ENCODE measurements at regions not wholly inside any gene's neighbourhood (a gene's known extent, or its start where the extent isn't known, plus 50 kb on each side); places are given as distances from the start of the nearest gene placed in this dataset.

DNA sequence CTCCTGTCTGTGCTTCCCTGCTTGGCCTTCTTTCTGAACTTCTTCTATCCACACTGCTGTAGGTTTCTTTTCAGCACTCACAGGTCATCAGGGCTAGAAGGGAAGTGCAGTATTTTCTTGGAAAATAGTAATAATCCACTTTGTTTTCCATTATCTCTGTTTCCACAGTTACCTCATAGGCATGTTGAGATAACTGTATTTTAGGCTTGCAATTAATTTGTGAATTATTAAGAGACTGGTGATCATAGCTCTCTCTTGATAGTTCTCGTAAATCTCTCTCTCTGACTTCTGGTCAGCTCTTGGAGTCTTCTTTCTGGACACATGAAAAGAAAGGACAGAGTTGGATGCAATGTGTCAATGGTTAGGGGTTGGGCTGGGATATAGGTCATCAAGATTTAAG, 243.6 kb upstream of the IGFBP3 start:
- no peaks in the 10 kb centered on the region for H3K9me3 ChIP-seq (ENCODE audit: control insufficient read depth in 4 of 4, low read length in 3 of 4)
- H3K27ac ChIP-seq (ENCODE audit: low read depth in 1 of 2, low read length in 2 of 2), result no peak overlapping the region
- no peak for DNase-seq (ENCODE audit: low spot score)
- H3K4me1 ChIP-seq (ENCODE audit: control insufficient read depth in 4 of 4, insufficient read depth in 4 of 4, low read length in 3 of 4), result peaks cover 0 to 5% (median 0%) of the 10 kb centered on the region in 4 donors
- TF ChIP-seq, protein P1, sequence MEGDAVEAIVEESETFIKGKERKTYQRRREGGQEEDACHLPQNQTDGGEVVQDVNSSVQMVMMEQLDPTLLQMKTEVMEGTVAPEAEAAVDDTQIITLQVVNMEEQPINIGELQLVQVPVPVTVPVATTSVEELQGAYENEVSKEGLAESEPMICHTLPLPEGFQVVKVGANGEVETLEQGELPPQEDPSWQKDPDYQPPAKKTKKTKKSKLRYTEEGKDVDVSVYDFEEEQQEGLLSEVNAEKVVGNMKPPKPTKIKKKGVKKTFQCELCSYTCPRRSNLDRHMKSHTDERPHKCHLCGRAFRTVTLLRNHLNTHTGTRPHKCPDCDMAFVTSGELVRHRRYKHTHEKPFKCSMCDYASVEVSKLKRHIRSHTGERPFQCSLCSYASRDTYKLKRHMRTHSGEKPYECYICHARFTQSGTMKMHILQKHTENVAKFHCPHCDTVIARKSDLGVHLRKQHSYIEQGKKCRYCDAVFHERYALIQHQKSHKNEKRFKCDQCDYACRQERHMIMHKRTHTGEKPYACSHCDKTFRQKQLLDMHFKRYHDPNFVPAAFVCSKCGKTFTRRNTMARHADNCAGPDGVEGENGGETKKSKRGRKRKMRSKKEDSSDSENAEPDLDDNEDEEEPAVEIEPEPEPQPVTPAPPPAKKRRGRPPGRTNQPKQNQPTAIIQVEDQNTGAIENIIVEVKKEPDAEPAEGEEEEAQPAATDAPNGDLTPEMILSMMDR (IDR thresholded peaks at IDR 0.05; ENCODE audit: low read depth, low read length, missing input control), result no peak
- TF ChIP-seq FOXA2 (IDR thresholded peaks at IDR 0.05) (no peak), RAD21 (IDR thresholded peaks at IDR 0.05) (no peak), YY1 (IDR thresholded peaks at IDR 0.05) (no peak), SP1 (IDR thresholded peaks at IDR 0.05) (no peak), NR2F2 (IDR thresholded peaks at IDR 0.05) (no peak), JUND (IDR thresholded peaks at IDR 0.05) (no peak)
- TF ChIP-seq, protein P2, sequence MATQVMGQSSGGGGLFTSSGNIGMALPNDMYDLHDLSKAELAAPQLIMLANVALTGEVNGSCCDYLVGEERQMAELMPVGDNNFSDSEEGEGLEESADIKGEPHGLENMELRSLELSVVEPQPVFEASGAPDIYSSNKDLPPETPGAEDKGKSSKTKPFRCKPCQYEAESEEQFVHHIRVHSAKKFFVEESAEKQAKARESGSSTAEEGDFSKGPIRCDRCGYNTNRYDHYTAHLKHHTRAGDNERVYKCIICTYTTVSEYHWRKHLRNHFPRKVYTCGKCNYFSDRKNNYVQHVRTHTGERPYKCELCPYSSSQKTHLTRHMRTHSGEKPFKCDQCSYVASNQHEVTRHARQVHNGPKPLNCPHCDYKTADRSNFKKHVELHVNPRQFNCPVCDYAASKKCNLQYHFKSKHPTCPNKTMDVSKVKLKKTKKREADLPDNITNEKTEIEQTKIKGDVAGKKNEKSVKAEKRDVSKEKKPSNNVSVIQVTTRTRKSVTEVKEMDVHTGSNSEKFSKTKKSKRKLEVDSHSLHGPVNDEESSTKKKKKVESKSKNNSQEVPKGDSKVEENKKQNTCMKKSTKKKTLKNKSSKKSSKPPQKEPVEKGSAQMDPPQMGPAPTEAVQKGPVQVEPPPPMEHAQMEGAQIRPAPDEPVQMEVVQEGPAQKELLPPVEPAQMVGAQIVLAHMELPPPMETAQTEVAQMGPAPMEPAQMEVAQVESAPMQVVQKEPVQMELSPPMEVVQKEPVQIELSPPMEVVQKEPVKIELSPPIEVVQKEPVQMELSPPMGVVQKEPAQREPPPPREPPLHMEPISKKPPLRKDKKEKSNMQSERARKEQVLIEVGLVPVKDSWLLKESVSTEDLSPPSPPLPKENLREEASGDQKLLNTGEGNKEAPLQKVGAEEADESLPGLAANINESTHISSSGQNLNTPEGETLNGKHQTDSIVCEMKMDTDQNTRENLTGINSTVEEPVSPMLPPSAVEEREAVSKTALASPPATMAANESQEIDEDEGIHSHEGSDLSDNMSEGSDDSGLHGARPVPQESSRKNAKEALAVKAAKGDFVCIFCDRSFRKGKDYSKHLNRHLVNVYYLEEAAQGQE (IDR thresholded peaks at IDR 0.05), result no peak
- TF ChIP-seq, protein P3, sequence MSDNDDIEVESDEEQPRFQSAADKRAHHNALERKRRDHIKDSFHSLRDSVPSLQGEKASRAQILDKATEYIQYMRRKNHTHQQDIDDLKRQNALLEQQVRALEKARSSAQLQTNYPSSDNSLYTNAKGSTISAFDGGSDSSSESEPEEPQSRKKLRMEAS (IDR thresholded peaks at IDR 0.05), result no peak
- TF ChIP-seq, protein P4, sequence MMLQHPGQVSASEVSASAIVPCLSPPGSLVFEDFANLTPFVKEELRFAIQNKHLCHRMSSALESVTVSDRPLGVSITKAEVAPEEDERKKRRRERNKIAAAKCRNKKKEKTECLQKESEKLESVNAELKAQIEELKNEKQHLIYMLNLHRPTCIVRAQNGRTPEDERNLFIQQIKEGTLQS (IDR thresholded peaks at IDR 0.05), result no peak
- 82% methylated on average over 1 of the region's 1 CpG for WGBS
- H3K27me3 ChIP-seq (ENCODE audit: control insufficient read depth in 4 of 4, insufficient read depth in 4 of 4, low read length in 3 of 4), result no peaks in the 10 kb centered on the region
- no peak overlapping the region for H3K9ac ChIP-seq (ENCODE audit: low read depth in 1 of 2, low read length in 2 of 2)
- no peak overlapping the region for H3K4me3 ChIP-seq (ENCODE audit: low read depth in 1 of 3, low read length in 3 of 3)
- no peaks in the 10 kb centered on the region for H3K36me3 ChIP-seq (ENCODE audit: control insufficient read depth in 4 of 4, insufficient read depth in 3 of 4, low read depth in 1 of 4, low read length in 3 of 4)

DNA sequence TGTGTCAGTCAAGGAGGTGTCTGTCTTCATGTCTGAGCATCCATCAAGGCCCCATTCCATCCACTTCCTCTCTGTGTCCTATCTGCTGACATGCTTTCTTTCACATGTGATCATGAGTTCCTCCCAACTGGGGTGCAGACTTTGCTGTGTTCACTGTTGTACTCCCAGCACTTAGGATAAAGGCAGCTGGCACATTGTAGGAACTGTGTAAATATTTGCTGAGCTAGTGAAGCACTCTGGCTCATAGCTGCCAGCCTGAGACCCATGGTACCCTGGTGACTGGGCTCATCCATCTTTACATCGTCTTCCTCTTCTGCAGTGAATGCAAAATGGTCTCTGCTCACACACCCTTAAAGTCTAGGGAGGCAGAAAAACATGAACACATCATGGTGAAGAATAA, 242.2 kb upstream of the IGFBP3 start:
- 91% methylated on average over 1 of the region's 1 CpG for WGBS
- no peak for DNase-seq (ENCODE audit: low spot score)
- no peaks in the 10 kb centered on the region for H3K9me3 ChIP-seq (ENCODE audit: control insufficient read depth in 4 of 4, low read length in 3 of 4)
- TF ChIP-seq YY1 (IDR thresholded peaks at IDR 0.05) (no peak), FOXA2 (IDR thresholded peaks at IDR 0.05) (no peak), SP1 (IDR thresholded peaks at IDR 0.05) (no peak), RAD21 (IDR thresholded peaks at IDR 0.05) (no peak), HNF4A (conservative IDR thresholded peaks at IDR 0.05) (no peak), FOXA1 (IDR thresholded peaks at IDR 0.05) (no peak), TAF1 (conservative IDR thresholded peaks at IDR 0.05) (no peak), GABPA (IDR thresholded peaks at IDR 0.05 in 1 of 2, conservative IDR thresholded peaks at IDR 0.05 in 1 of 2) (no peak), HNF4G (IDR thresholded peaks at IDR 0.05) (no peak), EGR1 (IDR thresholded peaks at IDR 0.05; ENCODE audit: low read depth in 2 of 2) (no peak), RXRA (IDR thresholded peaks at IDR 0.05) (no peak)
- TF ChIP-seq, protein P5, sequence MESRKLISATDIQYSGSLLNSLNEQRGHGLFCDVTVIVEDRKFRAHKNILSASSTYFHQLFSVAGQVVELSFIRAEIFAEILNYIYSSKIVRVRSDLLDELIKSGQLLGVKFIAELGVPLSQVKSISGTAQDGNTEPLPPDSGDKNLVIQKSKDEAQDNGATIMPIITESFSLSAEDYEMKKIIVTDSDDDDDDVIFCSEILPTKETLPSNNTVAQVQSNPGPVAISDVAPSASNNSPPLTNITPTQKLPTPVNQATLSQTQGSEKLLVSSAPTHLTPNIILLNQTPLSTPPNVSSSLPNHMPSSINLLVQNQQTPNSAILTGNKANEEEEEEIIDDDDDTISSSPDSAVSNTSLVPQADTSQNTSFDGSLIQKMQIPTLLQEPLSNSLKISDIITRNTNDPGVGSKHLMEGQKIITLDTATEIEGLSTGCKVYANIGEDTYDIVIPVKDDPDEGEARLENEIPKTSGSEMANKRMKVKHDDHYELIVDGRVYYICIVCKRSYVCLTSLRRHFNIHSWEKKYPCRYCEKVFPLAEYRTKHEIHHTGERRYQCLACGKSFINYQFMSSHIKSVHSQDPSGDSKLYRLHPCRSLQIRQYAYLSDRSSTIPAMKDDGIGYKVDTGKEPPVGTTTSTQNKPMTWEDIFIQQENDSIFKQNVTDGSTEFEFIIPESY (IDR thresholded peaks at IDR 0.05), result no peak
- TF ChIP-seq, protein P1 (IDR thresholded peaks at IDR 0.05; ENCODE audit: low read depth, low read length, missing input control), result no peak
- TF ChIP-seq, protein P3 (IDR thresholded peaks at IDR 0.05), result no peak
- TF ChIP-seq, protein P2 (IDR thresholded peaks at IDR 0.05), result no peak

More for the DNA sequence above, 242.2 kb upstream of the IGFBP3 start:
- Histone ChIP-seq H3K27me3 (ENCODE audit: control insufficient read depth in 4 of 4, insufficient read depth in 4 of 4, low read length in 3 of 4) (no peaks in the 10 kb centered on the region), H3K36me3 (ENCODE audit: control insufficient read depth in 4 of 4, insufficient read depth in 3 of 4, low read depth in 1 of 4, low read length in 3 of 4) (no peaks in the 10 kb centered on the region), H3K9ac (ENCODE audit: low read depth in 1 of 2, low read length in 2 of 2) (no peak overlapping the region), H3K4me1 (ENCODE audit: control insufficient read depth in 4 of 4, insufficient read depth in 4 of 4, low read length in 3 of 4) (peaks cover 0 to 5% (median 0%) of the 10 kb centered on the region in 4 donors), H3K4me3 (ENCODE audit: low read depth in 1 of 3, low read length in 3 of 3) (no peak overlapping the region), H3K27ac (ENCODE audit: low read depth in 1 of 2, low read length in 2 of 2) (no peak overlapping the region)

All from liver (tissue), 8 donors.